Esophagus muscularis mucosa (tissue), 3 donors: ENCODE measurements at regions not wholly inside any gene's neighbourhood (a gene's known extent, or its start where the extent isn't known, plus 50 kb on each side); places are given as distances from the start of the nearest gene placed in this dataset.
"Not testable (repeated sequence)": the region's sequence is repeated elsewhere in the genome, so short reads cannot be mapped to it uniquely, and the experiment has no call there.

Experiments
- POLR2AphosphoS5 ChIP-seq, 2 donors: sonication (generic); formaldehyde crosslinking; IDR thresholded peaks; one replicate each; pipeline ENCODE4 v1.6.1; 2017; ENCODE audit warnings: antibody characterized with exemption in 2 of 2
- TF ChIP-seq, protein P1 (sequence below), 3 experiments: fragments of 200-600 bp in 2 of 3; fragments of 450-650 bp in 1 of 3; sonication (generic) in 2 of 3; IDR thresholded peaks; one replicate each; pipeline ENCODE4 v1.5.1; 2017 to 2019; ENCODE audit warnings: antibody characterized with exemption in 3 of 3, mild to moderate bottlenecking in 2 of 3, moderate library complexity in 1 of 3

GRCh38 chr9:62119656-62120055 is 929.8 kb downstream of the SPATA31A7 start:
- TF ChIP-seq, protein P1, sequence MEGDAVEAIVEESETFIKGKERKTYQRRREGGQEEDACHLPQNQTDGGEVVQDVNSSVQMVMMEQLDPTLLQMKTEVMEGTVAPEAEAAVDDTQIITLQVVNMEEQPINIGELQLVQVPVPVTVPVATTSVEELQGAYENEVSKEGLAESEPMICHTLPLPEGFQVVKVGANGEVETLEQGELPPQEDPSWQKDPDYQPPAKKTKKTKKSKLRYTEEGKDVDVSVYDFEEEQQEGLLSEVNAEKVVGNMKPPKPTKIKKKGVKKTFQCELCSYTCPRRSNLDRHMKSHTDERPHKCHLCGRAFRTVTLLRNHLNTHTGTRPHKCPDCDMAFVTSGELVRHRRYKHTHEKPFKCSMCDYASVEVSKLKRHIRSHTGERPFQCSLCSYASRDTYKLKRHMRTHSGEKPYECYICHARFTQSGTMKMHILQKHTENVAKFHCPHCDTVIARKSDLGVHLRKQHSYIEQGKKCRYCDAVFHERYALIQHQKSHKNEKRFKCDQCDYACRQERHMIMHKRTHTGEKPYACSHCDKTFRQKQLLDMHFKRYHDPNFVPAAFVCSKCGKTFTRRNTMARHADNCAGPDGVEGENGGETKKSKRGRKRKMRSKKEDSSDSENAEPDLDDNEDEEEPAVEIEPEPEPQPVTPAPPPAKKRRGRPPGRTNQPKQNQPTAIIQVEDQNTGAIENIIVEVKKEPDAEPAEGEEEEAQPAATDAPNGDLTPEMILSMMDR (IDR thresholded peaks at IDR 0.05): not testable (repeated sequence)
- not testable (repeated sequence) for TF ChIP-seq POLR2AphosphoS5 (IDR thresholded peaks at IDR 0.05)
